HG02981 (cell line): ENCODE measurements at regions not wholly inside any gene's neighbourhood (a gene's known extent, or its start where the extent isn't known, plus 50 kb on each side); places are given as distances from the start of the nearest gene placed in this dataset.

Source experiments
- ATAC-seq: cut with Tn5 transposase; IDR thresholded peaks from one replicate; pipeline ENCODE4 v1.9.1; 2021; ENCODE audit warnings: mild to moderate bottlenecking, moderate library complexity; ENCODE audit not compliant: unreplicated experiment

GRCh38 chr10:128604025-128604424, 477.8 kb upstream of the MKI67 start:
- no peak for ATAC-seq

DNA sequence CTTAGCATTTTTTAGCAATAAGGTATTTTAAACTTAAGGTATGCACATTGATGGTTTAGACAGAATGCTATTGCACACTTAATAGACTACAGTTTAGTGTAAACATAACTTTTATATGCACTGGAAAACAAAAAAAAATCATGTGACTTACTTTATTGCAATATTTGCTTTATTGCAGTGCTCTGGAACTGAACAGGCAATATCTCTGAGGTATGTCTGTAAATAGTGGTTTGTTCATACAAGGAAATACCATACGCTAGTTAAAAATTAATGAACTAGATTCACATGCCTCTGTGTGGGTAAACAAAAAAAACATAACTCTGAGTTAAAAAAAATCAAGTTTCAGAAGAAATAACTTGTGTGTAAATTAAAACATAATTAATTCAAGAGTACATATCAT, 479.0 kb upstream of the MKI67 start:
- ATAC-seq, result no peak

DNA sequence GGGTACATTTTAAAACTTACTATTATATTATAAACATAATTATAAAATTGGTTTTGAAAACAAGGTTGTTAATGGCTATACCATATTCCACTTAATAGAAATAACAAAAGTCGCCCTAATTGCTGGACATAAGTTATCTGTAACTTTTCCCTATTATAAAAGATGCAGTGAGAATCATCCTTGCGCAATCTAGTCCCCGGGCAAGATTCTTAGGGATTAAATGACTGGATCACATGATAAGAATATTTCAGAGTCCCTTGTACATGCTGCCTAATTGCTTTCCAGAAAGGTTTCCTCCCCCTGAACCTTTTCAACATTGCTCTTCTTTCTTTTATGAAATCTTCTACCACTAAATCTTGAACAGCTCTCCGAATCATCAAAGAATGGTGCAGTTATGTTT, 479.8 kb upstream of the MKI67 start:
- no peak for ATAC-seq

GRCh38 chr10:128608791-128609190, 482.6 kb upstream of the MKI67 start:
- no peak for ATAC-seq

- no peak for ATAC-seq
Observed at GRCh38 chr10:128609460-128609859, 483.2 kb upstream of the MKI67 start.

- ATAC-seq, result no peak
Observed at GRCh38 chr10:128610113-128610512, 483.9 kb upstream of the MKI67 start.

- ATAC-seq, result no peak
Observed at GRCh38 chr10:128612195-128612594, 486.0 kb upstream of the MKI67 start.

DNA sequence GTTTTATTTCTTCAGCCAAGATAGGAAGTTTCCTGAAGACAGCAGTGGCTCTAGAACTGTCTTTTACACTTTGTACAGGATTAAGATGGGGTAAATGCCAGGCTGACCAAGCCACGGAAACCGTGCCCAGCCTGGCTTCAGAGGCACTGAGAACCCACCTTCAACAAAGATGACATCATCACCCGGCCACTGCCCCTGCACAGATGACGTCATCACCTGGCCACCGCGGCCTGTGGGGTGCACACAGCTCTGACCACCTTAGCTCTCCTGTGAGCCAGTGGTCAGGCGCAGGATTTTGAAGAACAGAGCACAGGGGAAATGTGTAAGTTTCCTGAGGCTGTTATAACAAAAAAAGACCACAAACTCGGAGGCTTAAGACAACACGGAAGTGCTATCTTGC, 486.4 kb upstream of the MKI67 start:
- ATAC-seq, result no peak

- no peak for ATAC-seq
Observed at GRCh38 chr10:128614016-128614605, 487.9 kb upstream of the MKI67 start.

DNA sequence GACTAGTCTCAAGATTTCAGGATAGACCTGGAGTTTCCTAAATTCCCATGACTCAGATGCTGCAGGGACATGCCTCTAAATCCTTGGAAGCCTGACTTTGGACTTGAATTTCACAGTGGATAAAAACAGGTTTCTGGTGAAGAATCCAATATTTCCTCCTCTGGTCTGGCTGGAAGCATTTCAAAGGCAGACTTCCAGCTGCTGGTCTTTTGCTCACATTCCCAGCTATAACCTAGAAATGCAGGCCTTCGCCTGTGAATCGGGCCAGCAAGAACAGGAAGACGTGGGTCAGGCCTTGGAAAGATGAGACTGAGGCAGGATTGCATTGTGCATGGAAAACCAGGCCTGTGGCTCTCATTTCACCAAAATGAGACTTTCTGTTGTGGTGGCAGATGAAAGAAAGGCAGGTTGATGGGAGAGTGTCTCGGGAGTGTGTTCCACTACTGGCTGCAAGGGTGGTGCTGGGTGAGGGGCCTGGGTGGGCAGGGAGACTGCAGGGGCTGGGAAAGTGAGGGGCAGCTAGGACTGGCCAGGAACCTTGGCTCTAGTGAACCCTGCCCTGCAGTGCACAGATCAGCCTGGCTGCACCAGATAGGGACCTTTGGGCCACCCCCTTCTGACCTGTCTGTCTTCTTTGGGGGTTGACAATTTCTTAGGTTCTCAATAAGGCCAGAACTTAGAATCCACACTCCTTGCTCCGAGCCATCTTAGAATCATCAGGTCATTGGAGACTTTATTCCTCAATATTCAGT, 488.8 kb upstream of the MKI67 start:
- ATAC-seq, result no peak

DNA sequence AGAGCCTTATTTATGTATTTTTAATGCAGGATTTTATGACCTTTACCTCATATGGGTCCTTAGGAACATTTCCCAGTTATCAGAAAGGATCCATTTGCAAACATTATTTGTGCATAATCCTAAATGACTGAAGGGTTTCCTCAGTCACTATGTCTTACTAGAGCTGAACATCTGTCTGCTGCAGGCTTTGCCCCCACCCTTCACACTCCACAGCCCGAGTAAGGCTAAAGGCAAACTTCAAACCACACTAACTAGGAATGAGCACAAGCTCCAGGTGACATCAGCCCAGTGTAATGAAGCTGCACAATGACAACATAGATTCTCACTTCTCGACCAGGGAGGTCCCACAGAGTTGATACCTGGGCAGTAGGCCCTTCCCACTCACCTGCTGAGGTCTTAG, 491.3 kb upstream of the MKI67 start:
- ATAC-seq, result no peak

DNA sequence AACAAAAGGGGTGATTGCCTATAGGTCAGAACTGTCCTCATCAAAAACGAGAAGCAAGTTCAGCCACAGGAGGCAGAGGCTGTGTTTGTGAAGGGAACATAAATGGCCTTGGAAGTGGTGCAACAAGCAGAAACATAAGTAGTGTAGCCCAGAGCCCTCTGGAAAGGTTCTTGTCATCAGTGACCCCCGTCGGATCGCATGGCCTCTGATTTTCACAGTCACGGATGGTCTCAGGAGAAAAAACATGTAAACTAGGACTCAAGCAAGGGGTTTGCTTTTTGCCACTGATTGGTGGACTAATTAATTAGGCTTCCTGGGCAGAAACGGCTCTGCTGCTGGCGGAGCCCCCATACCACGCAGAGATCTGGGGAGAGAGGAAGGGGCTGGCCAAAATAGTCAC, 496.5 kb upstream of the MKI67 start:
- no peak for ATAC-seq

DNA sequence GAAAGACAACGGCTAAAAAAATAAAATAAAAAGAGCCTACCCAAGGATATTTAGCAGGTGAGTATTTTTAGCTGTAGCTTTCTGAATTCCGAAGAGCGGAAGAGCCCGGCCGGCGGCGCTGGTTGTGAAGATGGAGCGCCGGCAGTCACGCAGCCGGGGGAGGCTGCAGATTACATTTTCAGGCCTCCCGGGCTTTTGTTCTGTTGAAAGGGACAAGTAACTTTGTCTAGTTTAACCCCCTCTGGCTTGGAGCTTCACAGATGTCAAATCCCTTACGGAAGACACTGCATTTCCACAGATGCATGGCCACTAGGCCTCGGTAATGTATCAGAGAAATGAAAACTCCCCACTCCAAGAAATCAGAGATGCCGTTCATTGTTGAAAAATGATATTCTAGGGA, 497.6 kb upstream of the MKI67 start:
- no peak for ATAC-seq

DNA sequence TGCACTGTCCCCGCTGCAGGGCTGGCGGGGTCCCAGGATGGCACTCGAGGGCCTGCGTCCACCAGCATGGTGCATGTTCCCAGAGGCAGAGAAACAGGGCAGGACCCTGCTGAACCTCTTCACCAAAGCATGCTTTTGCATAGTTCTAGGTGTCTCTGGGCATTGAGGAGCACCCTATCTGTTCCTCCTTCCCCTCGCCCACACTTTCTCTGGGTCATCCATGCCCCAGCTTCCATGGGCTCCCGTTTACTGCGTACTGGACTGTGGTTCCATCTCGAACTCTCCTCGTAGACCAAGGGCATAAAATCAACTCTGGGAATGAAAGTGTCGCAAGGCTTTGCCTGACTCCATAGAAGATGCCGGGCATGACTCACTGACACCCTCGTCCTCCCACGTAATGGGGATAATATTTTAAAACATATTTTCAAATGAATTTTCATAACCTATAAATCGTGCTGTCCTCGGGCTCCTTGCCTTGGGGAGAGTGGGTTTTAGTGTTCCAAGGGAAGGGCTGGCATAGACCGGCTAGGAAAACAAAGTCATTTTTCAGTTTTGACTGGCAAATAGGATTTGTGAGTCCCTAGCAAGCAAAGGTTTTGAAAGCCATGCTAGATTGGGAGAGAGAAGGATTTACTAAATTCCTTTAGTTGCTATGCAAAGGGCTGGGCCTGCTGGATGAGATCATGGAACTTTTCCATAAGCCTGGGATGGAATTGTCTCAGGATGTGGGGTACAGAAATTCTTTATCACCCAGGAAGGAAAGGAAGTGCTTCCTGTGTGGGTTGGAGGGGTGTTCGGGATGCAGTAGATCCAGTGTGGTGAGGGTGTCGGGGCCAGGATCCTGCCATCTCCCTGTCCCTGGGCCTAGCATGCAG, 498.7 kb upstream of the MKI67 start:
- ATAC-seq, result no peak

DNA sequence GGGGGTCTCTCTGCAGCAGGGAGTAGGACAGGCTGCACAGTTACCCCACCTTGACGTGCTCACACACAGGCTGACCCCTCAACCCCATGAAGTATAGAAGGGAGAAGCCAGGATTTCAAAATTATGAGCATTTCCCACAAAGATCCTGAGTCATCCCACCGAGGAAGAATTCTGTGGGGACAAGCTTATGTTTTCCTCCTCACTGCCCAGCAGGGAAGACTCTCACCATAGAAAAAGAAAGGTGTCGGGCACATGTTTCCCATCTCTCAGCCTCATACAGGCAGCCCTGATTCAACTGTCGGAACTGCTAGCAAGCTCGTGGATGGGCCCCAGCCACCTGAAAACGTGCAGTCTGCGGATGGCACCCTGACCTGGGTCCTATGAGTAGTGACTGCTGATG, 499.7 kb upstream of the MKI67 start:
- ATAC-seq, result no peak

DNA sequence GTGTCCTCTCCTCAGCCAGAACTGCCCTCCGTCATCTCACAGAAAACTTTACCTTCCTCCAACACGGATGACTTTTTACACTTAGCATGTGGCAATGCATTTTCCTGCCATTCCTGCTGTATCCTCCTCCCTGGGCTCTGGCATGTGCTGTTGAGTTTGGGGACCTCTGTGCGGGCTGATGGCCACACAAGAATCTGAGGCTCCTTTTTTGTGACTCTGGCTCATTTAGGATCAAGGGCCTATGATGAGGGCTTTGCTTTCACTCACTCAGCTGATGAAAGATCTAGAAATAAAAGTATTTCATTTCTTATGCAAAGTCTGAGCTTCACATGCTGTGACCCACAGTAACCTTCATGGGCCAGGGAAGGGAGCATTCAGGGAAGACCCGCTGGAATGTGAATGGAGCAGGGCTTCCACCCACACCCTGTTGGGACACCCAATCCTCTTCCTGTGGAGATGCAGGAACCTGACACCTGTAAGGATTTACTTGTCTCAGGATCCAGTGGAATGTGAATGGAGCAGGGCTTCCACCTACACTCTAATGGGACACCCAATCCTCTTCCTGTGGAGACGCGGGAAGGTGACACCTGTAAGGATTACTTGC, 500.3 kb upstream of the MKI67 start:
- no peak for ATAC-seq

DNA sequence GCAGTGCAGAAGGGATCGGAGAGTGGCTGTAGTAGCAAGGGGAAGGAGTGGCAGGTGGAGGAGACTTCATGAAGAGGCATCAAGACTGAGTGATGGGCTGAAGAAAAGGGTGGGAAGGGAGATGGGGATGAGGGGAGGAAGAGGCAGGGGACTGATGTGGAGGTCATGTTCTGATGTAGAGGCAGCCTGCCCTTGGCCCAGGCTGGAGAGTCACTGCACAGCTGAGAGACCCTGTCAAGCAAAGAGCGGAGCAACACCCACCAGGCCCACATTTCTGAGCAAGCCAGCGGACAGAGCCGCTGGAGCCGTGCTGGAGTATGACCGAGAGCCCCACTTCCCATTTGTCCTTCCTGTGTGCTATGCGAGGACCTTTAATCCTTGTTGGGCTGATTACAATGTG, 501.6 kb upstream of the MKI67 start:
- ATAC-seq, result no peak

- ATAC-seq, result no peak
Observed at GRCh38 chr10:128628252-128628651, 502.0 kb upstream of the MKI67 start.

DNA sequence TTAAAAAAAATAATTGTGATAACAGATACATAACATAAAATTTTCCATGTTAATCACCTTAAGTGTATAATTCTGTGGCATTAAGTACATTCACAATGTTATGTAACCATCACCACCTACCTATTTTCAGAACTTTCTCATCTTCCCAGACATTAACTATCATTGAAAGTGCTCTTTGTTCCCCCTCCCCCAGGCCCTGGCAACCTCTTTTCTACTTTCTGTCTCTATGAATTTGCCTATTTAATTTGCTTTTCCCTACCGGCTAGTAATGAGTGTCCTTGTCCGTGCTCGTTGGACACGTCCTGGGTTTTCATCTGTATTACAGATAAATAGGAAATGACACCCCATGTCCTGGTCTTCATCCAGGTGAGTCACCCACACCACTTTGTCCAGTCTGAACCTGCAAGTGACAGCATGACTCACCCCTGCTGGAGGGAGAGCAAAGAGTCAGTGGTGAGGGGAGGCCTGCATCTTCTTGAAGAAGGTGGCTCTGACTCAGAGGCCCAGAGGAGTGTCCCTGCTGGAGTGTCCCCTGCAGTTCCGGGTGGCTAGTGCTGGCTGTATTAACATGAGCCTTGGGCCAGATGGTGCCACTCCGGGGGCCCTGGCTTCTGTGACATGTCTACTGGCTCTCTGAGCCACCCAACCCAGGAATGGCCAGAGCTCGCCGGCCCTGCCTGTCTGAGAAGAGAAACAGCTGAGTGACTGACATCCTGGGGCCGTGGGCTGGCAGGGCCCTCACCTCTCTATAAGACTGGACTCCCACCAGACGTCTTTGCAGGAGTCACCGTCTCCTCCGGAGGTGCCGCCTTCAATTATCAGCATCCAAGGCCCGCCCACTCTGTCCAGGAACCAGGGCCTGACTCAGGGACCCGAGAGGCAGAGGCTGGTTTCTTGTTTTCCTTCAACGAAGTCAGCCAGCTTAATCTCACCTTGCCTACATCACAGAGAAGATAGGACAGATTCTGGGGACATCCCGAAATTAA, 503.2 kb upstream of the MKI67 start:
- no peak for ATAC-seq

GRCh38 chr10:128630787-128631252, 504.6 kb upstream of the MKI67 start:
- ATAC-seq, result no peak
